Prostate gland (tissue), 2 donors: ENCODE measurements at regions not wholly inside any gene's neighbourhood (a gene's known extent, or its start where the extent isn't known, plus 50 kb on each side); places are given as distances from the start of the nearest gene placed in this dataset.

ENCODE experiments used
- CTCF ChIP-seq, 4 experiments: fragments of 200-600 bp in 2 of 4; fragments of 450-650 bp in 2 of 4; sonication (generic) in 2 of 4; IDR thresholded peaks; 1 replicate in 3 of 4; 2 replicates in 1 of 4; pipeline ENCODE4 v1.5.1; 2016 to 2019; ENCODE audit warnings: antibody characterized with exemption in 4 of 4, mild to moderate bottlenecking in 2 of 4, moderate library complexity in 2 of 4
- POLR2A ChIP-seq: fragments of 450-650 bp; IDR thresholded peaks from one replicate; pipeline ENCODE4 v1.6.1; 2016; ENCODE audit warnings: antibody characterized with exemption, mild to moderate bottlenecking
- POLR2AphosphoS5 ChIP-seq: sonication (generic); formaldehyde crosslinking; IDR thresholded peaks from one replicate; pipeline ENCODE4 v1.6.1; 2017; ENCODE audit warnings: antibody characterized with exemption

- no peak for TF ChIP-seq POLR2A
- TF ChIP-seq CTCF (IDR thresholded peaks at IDR 0.05) = no peak
- no peak for TF ChIP-seq POLR2AphosphoS5
These were observed 362.0 kb upstream of the SULF2 start for GRCh38 chr20:48147311-48147710.
